Stimulated activated CD8-positive, alpha-beta memory T cell treated with anti-CD3 and anti-CD28 coated beads, Interleukin-12 subunit alpha, Interleukin-12 subunit beta, amount 100 ng/mL, for 4 hours (primary cell): ENCODE measurements at regions not wholly inside any gene's neighbourhood (a gene's known extent, or its start where the extent isn't known, plus 50 kb on each side); places are given as distances from the start of the nearest gene placed in this dataset.
"Not testable (repeated sequence)": the region's sequence is repeated elsewhere in the genome, so short reads cannot be mapped to it uniquely, and the experiment has no call there.

ENCODE experiments used
- DNase-seq: peaks from one replicate; pipeline ENCODE4 v3.0.0-alpha.2; 2020; ENCODE audit warnings: low read depth

- DNase-seq = no peak
Observed at GRCh38 chr3:67154429-67154828, 156.3 kb downstream of the KBTBD8 start.

GRCh38 chr3:67167481-67167880 lies 169.4 kb downstream of the KBTBD8 start:
- DNase-seq = no peak

GRCh38 chr3:67171841-67172240 lies 173.7 kb downstream of the KBTBD8 start:
- DNase-seq = no peak

- not testable (repeated sequence) for DNase-seq
Observed at GRCh38 chr3:67173130-67173529, 175.0 kb downstream of the KBTBD8 start.

- DNase-seq = no peak
Observed at GRCh38 chr3:67176396-67176795, 178.3 kb downstream of the KBTBD8 start.

- no peak for DNase-seq
Observed at GRCh38 chr3:67192466-67192865, 194.4 kb downstream of the KBTBD8 start.

GRCh38 chr3:67196677-67197076 lies 198.6 kb downstream of the KBTBD8 start:
- no peak for DNase-seq

- no peak for DNase-seq
Observed at GRCh38 chr3:67198374-67198773, 200.3 kb downstream of the KBTBD8 start.

GRCh38 chr3:67200618-67201017 lies 202.5 kb downstream of the KBTBD8 start:
- no peak for DNase-seq

- no peak for DNase-seq
Observed at GRCh38 chr3:67201026-67201425, 202.9 kb downstream of the KBTBD8 start.

GRCh38 chr3:67202053-67202452 lies 203.9 kb downstream of the KBTBD8 start:
- no peak for DNase-seq

- no peak for DNase-seq
Observed at GRCh38 chr3:67204951-67205350, 206.8 kb downstream of the KBTBD8 start.

GRCh38 chr3:67215690-67216089 lies 217.6 kb downstream of the KBTBD8 start:
- no peak for DNase-seq

GRCh38 chr3:67227030-67227429 lies 228.9 kb downstream of the KBTBD8 start:
- DNase-seq = no peak

GRCh38 chr3:67228136-67228535 lies 230.0 kb downstream of the KBTBD8 start:
- no peak for DNase-seq

GRCh38 chr3:67232642-67233041 lies 234.5 kb downstream of the KBTBD8 start:
- DNase-seq = no peak

- no peak for DNase-seq
Observed at GRCh38 chr3:67239353-67239752, 241.2 kb downstream of the KBTBD8 start.

- DNase-seq = no peak
Observed at GRCh38 chr3:67241084-67241483, 243.0 kb downstream of the KBTBD8 start.

- no peak for DNase-seq
Observed at GRCh38 chr3:67244130-67244529, 246.0 kb downstream of the KBTBD8 start.

- DNase-seq = no peak
Observed at GRCh38 chr3:67245545-67245944, 247.4 kb downstream of the KBTBD8 start.

- no peak for DNase-seq
Observed at GRCh38 chr3:67248726-67249125, 250.6 kb downstream of the KBTBD8 start.

GRCh38 chr3:67252906-67253305 lies 254.8 kb downstream of the KBTBD8 start:
- DNase-seq = not testable (repeated sequence)

- DNase-seq = no peak
Observed at GRCh38 chr3:67278015-67278618, 280.0 kb downstream of the KBTBD8 start.

- DNase-seq = no peak
Observed at GRCh38 chr3:67286586-67286985, 288.5 kb downstream of the KBTBD8 start.
